Activated CD8-positive, alpha-beta T cell treated with anti-CD3 and anti-CD28 coated beads for 36 hours (primary cell): ENCODE measurements at regions not wholly inside any gene's neighbourhood (a gene's known extent, or its start where the extent isn't known, plus 50 kb on each side); places are given as distances from the start of the nearest gene placed in this dataset.

ENCODE experiments used
- ATAC-seq: fragments of 200-7000 bp; cut with Tn5 transposase; one replicate; pipeline ENCODE4 v1.10.0; 2021; ENCODE audit warnings: mild to moderate bottlenecking, moderate library complexity
- CTCF ChIA-PET: fragments of 350-600 bp; sonication (Branson Sonifier 250); formaldehyde crosslinking; loops from one replicate; lab custom pipeline; 2021; ENCODE audit warnings: antibody characterized with exemption; lab: Charles Lee
- POLR2A ChIA-PET: fragments of 350-600 bp; sonication (Branson Sonifier 250); formaldehyde crosslinking; loops from one replicate; lab custom pipeline; 2021; ENCODE audit warnings: antibody characterized with exemption; lab: Charles Lee
- DNase-seq: peaks from one replicate; pipeline ENCODE4 v3.0.0-alpha.2; 2020
- H3K27ac Mint-ChIP-seq: one replicate; pipeline ENCODE4 v1.8.0; 2021; ENCODE audit warnings: mild to moderate bottlenecking, mixed read lengths
- H3K27me3 Mint-ChIP-seq: one replicate; pipeline ENCODE4 v1.8.0; 2021; ENCODE audit warnings: mixed read lengths
- H3K36me3 Mint-ChIP-seq: one replicate; pipeline ENCODE4 v1.8.0; 2021; ENCODE audit warnings: low read depth, mixed read lengths
- H3K4me1 Mint-ChIP-seq: one replicate; pipeline ENCODE4 v1.8.0; 2021; ENCODE audit warnings: low read depth, mixed read lengths
- H3K4me3 Mint-ChIP-seq: one replicate; pipeline ENCODE4 v1.8.0; 2021; ENCODE audit warnings: mild to moderate bottlenecking, moderate library complexity, mixed read lengths
- H3K9me3 Mint-ChIP-seq: one replicate; pipeline ENCODE4 v1.8.0; 2021; ENCODE audit warnings: mixed read lengths
- CTCF ChIP-seq: fragments of 200-600 bp; IDR thresholded peaks from one replicate; pipeline ENCODE4 v1.8.0; 2022; ENCODE audit warnings: antibody characterized with exemption, mild to moderate bottlenecking
- intact Hi-C: fragments of 100-400 bp; cut with micrococcal nuclease; formaldehyde crosslinking; loops from one replicate; pipeline ENCODE4 v1.10.0; 2022

GRCh38 chrX:145673841-145674240 lies 143.8 kb upstream of the SLITRK2 start:
- no peak for TF ChIP-seq CTCF
- Mint-ChIP-seq H3K4me3 (no peak overlapping the region), H3K27ac (no peak overlapping the region), H3K27me3 (no peaks in the 10 kb centered on the region), H3K4me1 (no peaks in the 10 kb centered on the region), H3K36me3 (no peaks in the 10 kb centered on the region), H3K9me3 (peaks cover 2% of the 10 kb centered on the region)
- DNase-seq (no peak), ATAC-seq (no peak)
- intact Hi-C loops = no loop called here
- ChIA-PET POLR2A (no interaction called here), CTCF (no interaction called here)

GRCh38 chrX:145677109-145677817 lies 140.4 kb upstream of the SLITRK2 start:
- H3K27me3 Mint-ChIP-seq = no peaks in the 10 kb centered on the region

GRCh38 chrX:145682518-145683298 lies 134.9 kb upstream of the SLITRK2 start:
- DNase-seq = no peak
- Mint-ChIP-seq H3K27ac (no peak overlapping the region), H3K36me3 (no peaks in the 10 kb centered on the region), H3K9me3 (peaks cover 2% of the 10 kb centered on the region), H3K4me3 (no peak overlapping the region), H3K27me3 (no peaks in the 10 kb centered on the region), H3K4me1 (no peaks in the 10 kb centered on the region)
- ChIA-PET POLR2A (no interaction called here), CTCF (no interaction called here)
- intact Hi-C loops = no loop called here
- no peak for TF ChIP-seq CTCF
- ATAC-seq = no peak

More at GRCh38 chrX:145677109-145677817, 140.4 kb upstream of the SLITRK2 start:
- Mint-ChIP-seq H3K4me3 (no peak overlapping the region), H3K36me3 (no peaks in the 10 kb centered on the region), H3K9me3 (no peaks in the 10 kb centered on the region), H3K4me1 (no peaks in the 10 kb centered on the region), H3K27ac (no peak overlapping the region)
- ChIA-PET CTCF (no interaction called here), POLR2A (no interaction called here)
- DNase-seq (no peak), ATAC-seq (no peak)
- intact Hi-C loops = no loop called here
- TF ChIP-seq CTCF = no peak

- H3K4me3 Mint-ChIP-seq = no peak overlapping the region
- peaks cover 2% of the 10 kb centered on the region for H3K9me3 Mint-ChIP-seq
- H3K27ac Mint-ChIP-seq = no peak overlapping the region
- intact Hi-C loops = no loop called here
- no peak for TF ChIP-seq CTCF
- no peaks in the 10 kb centered on the region for H3K36me3 Mint-ChIP-seq
- H3K27me3 Mint-ChIP-seq = no peaks in the 10 kb centered on the region
- ATAC-seq (no peak), DNase-seq (no peak)
- CTCF ChIA-PET = no interaction called here
- no peaks in the 10 kb centered on the region for H3K4me1 Mint-ChIP-seq
- POLR2A ChIA-PET = no interaction called here
These were observed 130.5 kb upstream of the SLITRK2 start for GRCh38 chrX:145687146-145687545.

GRCh38 chrX:145687707-145688106 lies 129.9 kb upstream of the SLITRK2 start:
- H3K27me3 Mint-ChIP-seq = no peaks in the 10 kb centered on the region
- intact Hi-C loops = no loop called here

More at GRCh38 chrX:145687707-145688106, 129.9 kb upstream of the SLITRK2 start:
- Mint-ChIP-seq H3K9me3 (peaks cover 2% of the 10 kb centered on the region), H3K4me1 (no peaks in the 10 kb centered on the region), H3K4me3 (no peak overlapping the region), H3K27ac (no peak overlapping the region), H3K36me3 (no peaks in the 10 kb centered on the region)
- no peak for DNase-seq
- ATAC-seq = no peak
- CTCF ChIA-PET = no interaction called here
- no peak for TF ChIP-seq CTCF
- POLR2A ChIA-PET = no interaction called here
